Sigmoid colon (tissue), 6 donors: ENCODE measurements at regions not wholly inside any gene's neighbourhood (a gene's known extent, or its start where the extent isn't known, plus 50 kb on each side); places are given as distances from the start of the nearest gene placed in this dataset.

Experiments
- DNase-seq: peaks from one replicate; pipeline ENCODE4 v3.0.0-alpha.2; 2019
- H3K27ac ChIP-seq, 4 donors: fragments of 200-600 bp; sonication (generic); one replicate each; pipeline ENCODE4 v1.5.1; 2016 to 2019; ENCODE audit warnings: mild to moderate bottlenecking in 1 of 4
- H3K27me3 ChIP-seq, 3 donors: fragments of 200-600 bp; sonication (generic); one replicate each; pipeline ENCODE4 v1.5.1; 2019; ENCODE audit warnings: mild to moderate bottlenecking in 1 of 3
- H3K36me3 ChIP-seq, 4 donors: fragments of 200-600 bp; sonication (generic); one replicate each; pipeline ENCODE4 v1.5.1; 2016 to 2019
- H3K4me1 ChIP-seq, 4 donors: fragments of 200-600 bp; sonication (generic); one replicate each; pipeline ENCODE4 v1.5.1; 2017 to 2019
- H3K4me3 ChIP-seq, 4 donors: fragments of 200-600 bp; sonication (generic); one replicate each; pipeline ENCODE4 v1.5.1; 2017 to 2019; ENCODE audit warnings: mild to moderate bottlenecking in 2 of 4, moderate library complexity in 1 of 4
- H3K9me3 ChIP-seq, 4 donors: fragments of 200-600 bp in 3 of 4; sonication (generic) in 3 of 4; one replicate each; pipeline versions ENCODE4 v1.5.1 to v1.6.1; 2013 to 2019
- CTCF ChIP-seq, 4 experiments: fragments of 450-650 bp in 3 of 4; fragments of 200-600 bp in 1 of 4; IDR thresholded peaks; one replicate each; pipeline ENCODE4 v1.5.1; 2016 to 2019; ENCODE audit warnings: antibody characterized with exemption in 4 of 4, mild to moderate bottlenecking in 3 of 4, moderate library complexity in 2 of 4
- EP300 ChIP-seq, 4 donors: sonication (generic); formaldehyde crosslinking; IDR thresholded peaks; one replicate each; pipeline ENCODE4 v1.6.1; 2017; ENCODE audit warnings: antibody characterized with exemption in 4 of 4
- POLR2A ChIP-seq, 2 donors: fragments of 450-650 bp; IDR thresholded peaks; one replicate each; pipeline ENCODE4 v1.6.1; 2016; ENCODE audit warnings: antibody characterized with exemption in 2 of 2, mild to moderate bottlenecking in 2 of 2, moderate library complexity in 2 of 2
- POLR2AphosphoS5 ChIP-seq, 4 donors: sonication (generic); formaldehyde crosslinking; IDR thresholded peaks; one replicate each; pipeline ENCODE4 v1.6.1; 2017; ENCODE audit warnings: antibody characterized with exemption in 4 of 4
- WGBS, 2 donors: extraction: QIAGEN DNeasy Blood & Tissue Kit; methylation state at CpG; one replicate each; pipeline ENCODE4 v1.1.7; 2013; 5-methylcytosine and 5-hydroxymethylcytosine counted together
- intact Hi-C: fragments of 100-400 bp; cut with DNase I; formaldehyde crosslinking; loops from one replicate; pipeline ENCODE4 v1.15.1; 2023
- donor health status: healthy with polysubstance abuse.
- donor health status: healthy.

GRCh38 chr9:88077071-88077617 is 61.1 kb downstream of the SPATA31C2 start:
- H3K27ac ChIP-seq, result peak overlapping the region; percentile 66 to 84 (median 82)
- 26 to 42% methylated on average over 20 of the region's 20 CpGs for WGBS, 2 donors
- peak overlapping the region; percentile 40 to 60 (median 56) for H3K4me3 ChIP-seq
- H3K36me3 ChIP-seq, result no peaks in the 10 kb centered on the region
- H3K4me1 ChIP-seq, result peaks cover 0 to 18% (median 12%) of the 10 kb centered on the region in 4 donors
- no peaks in the 10 kb centered on the region for H3K27me3 ChIP-seq
- intact Hi-C loops, result loop anchor here (10.0 kb wide), 1 partner anchor 308 kb away; the partner anchor contains the start of gene SPIN1
- H3K9me3 ChIP-seq, result no peaks in the 10 kb centered on the region
- no peak for DNase-seq
- TF ChIP-seq POLR2A (IDR thresholded peaks at IDR 0.05) (no peak), POLR2AphosphoS5 (IDR thresholded peaks at IDR 0.05) (no peak), EP300 (IDR thresholded peaks at IDR 0.05) (no peak), CTCF (IDR thresholded peaks at IDR 0.05) (no peak)

- Histone ChIP-seq H3K27ac (peak overlapping the region; percentile 66 to 84 (median 82)), H3K9me3 (no peaks in the 10 kb centered on the region), H3K4me3 (peak overlapping the region; percentile 40 to 60 (median 56)), H3K36me3 (no peaks in the 10 kb centered on the region), H3K4me1 (peaks cover 0 to 18% (median 12%) of the 10 kb centered on the region in 4 donors), H3K27me3 (no peaks in the 10 kb centered on the region)
- WGBS, 2 donors, result 1% methylated on average over 57 of the region's 57 CpGs
- peak in 3 of 4 experiments; percentile 4 to 29 (median 12) for TF ChIP-seq CTCF (IDR thresholded peaks at IDR 0.05)
- peak in 3 of 4 donors; percentile 25 to 46 (median 45) for TF ChIP-seq POLR2AphosphoS5 (IDR thresholded peaks at IDR 0.05)
- peak in 1 of 4 donors; percentile 17 for TF ChIP-seq EP300 (IDR thresholded peaks at IDR 0.05)
- TF ChIP-seq POLR2A (IDR thresholded peaks at IDR 0.05), result no peak
- intact Hi-C loops, result loop anchor here (10.0 kb wide), 1 partner anchor 308 kb away; the partner anchor contains the start of gene SPIN1
- peak; percentile 88 for DNase-seq
These were observed 61.8 kb downstream of the SPATA31C2 start for GRCh38 chr9:88076286-88077070.

GRCh38 chr9:88075966-88076285 is 62.3 kb downstream of the SPATA31C2 start:
- TF ChIP-seq POLR2A (IDR thresholded peaks at IDR 0.05) (no peak), POLR2AphosphoS5 (IDR thresholded peaks at IDR 0.05) (no peak), EP300 (IDR thresholded peaks at IDR 0.05) (no peak), CTCF (IDR thresholded peaks at IDR 0.05) (no peak)
- H3K9me3 ChIP-seq, result no peaks in the 10 kb centered on the region
- no peak for DNase-seq
- no peaks in the 10 kb centered on the region for H3K27me3 ChIP-seq
- intact Hi-C loops, result loop anchor here (10.0 kb wide), 1 partner anchor 309 kb away; the partner anchor contains the start of gene SPIN1
- 2 to 4% methylated on average over 12 of the region's 12 CpGs for WGBS, 2 donors
- H3K4me3 ChIP-seq, result peak overlapping the region; percentile 40 to 60 (median 56)
- peaks cover 0 to 18% (median 12%) of the 10 kb centered on the region in 4 donors for H3K4me1 ChIP-seq
- peak overlapping the region; percentile 66 to 84 (median 82) for H3K27ac ChIP-seq
- no peaks in the 10 kb centered on the region for H3K36me3 ChIP-seq

DNA sequence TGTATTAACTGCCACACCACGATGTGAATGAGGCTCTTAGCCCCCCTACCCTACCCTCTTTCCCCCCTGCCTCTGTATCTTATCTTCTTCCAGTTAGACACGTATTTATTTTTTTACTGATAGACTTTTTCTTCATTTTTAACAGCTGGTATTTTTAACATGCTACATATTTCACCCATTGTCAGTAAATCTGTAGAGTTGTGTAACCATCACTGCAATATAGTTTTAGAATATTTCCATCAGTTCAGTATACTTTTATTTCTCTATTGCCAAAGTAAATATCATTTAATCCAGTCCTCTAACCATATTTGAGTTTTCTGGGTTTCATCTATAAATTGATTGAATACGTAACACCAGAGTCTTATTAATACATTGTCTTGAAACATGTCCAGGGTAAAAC is 62.8 kb downstream of the SPATA31C2 start:
- no peak for DNase-seq
- H3K36me3 ChIP-seq, result no peaks in the 10 kb centered on the region
- no peaks in the 10 kb centered on the region for H3K27me3 ChIP-seq
- H3K27ac ChIP-seq, result peak overlapping the region in 2 of 4 donors; percentile 80 to 84
- TF ChIP-seq EP300 (IDR thresholded peaks at IDR 0.05) (no peak), CTCF (IDR thresholded peaks at IDR 0.05) (no peak), POLR2A (IDR thresholded peaks at IDR 0.05) (no peak), POLR2AphosphoS5 (IDR thresholded peaks at IDR 0.05) (no peak)
- H3K9me3 ChIP-seq, result no peaks in the 10 kb centered on the region
- H3K4me1 ChIP-seq, result peaks cover 0 to 18% (median 12%) of the 10 kb centered on the region in 4 donors
- intact Hi-C loops, result loop anchor here (10.0 kb wide), 1 partner anchor 309 kb away; the partner anchor contains the start of gene SPIN1
- no peak overlapping the region for H3K4me3 ChIP-seq
- WGBS, 2 donors, result 11 to 49% methylated on average over 3 of the region's 3 CpGs
